ENCODE measurements at regions not wholly inside any gene's neighbourhood (a gene's known extent, or its start where the extent isn't known, plus 50 kb on each side); places are given as distances from the start of the nearest gene placed in this dataset.

- no peak for TF ChIP-seq ZFX (IDR thresholded peaks at IDR 0.05; ENCODE audit: borderline replicate concordance)
- no peak for TF ChIP-seq CTCF (IDR thresholded peaks at IDR 0.05)
- H3K27ac ChIP-seq = no peak overlapping the region
Measured at GRCh38 chr15:62338497-62338896, 173.4 kb upstream of the C2CD4B start.

GRCh38 chr15:62342959-62343358, 177.9 kb upstream of the C2CD4B start:
- no peak overlapping the region for H3K27ac ChIP-seq
- TF ChIP-seq ZFX (IDR thresholded peaks at IDR 0.05; ENCODE audit: borderline replicate concordance) (no peak), CTCF (IDR thresholded peaks at IDR 0.05) (no peak)

GRCh38 chr15:62343397-62343796, 178.3 kb upstream of the C2CD4B start:
- no peak overlapping the region for H3K27ac ChIP-seq
- no peak for TF ChIP-seq ZFX (IDR thresholded peaks at IDR 0.05; ENCODE audit: borderline replicate concordance)
- TF ChIP-seq CTCF (IDR thresholded peaks at IDR 0.05) = no peak

GRCh38 chr15:62344806-62345539, 179.9 kb upstream of the C2CD4B start:
- TF ChIP-seq ZFX (IDR thresholded peaks at IDR 0.05; ENCODE audit: borderline replicate concordance) = no peak
- TF ChIP-seq CTCF (IDR thresholded peaks at IDR 0.05) = peak; percentile 83

GRCh38 chr15:62346168-62346567, 181.1 kb upstream of the C2CD4B start:
- TF ChIP-seq CTCF (IDR thresholded peaks at IDR 0.05) = no peak
- TF ChIP-seq ZFX (IDR thresholded peaks at IDR 0.05; ENCODE audit: borderline replicate concordance) = no peak
- no peak overlapping the region for H3K27ac ChIP-seq

More at GRCh38 chr15:62344806-62345539, 179.9 kb upstream of the C2CD4B start:
- H3K27ac ChIP-seq = no peak overlapping the region

- TF ChIP-seq ZFX (IDR thresholded peaks at IDR 0.05; ENCODE audit: borderline replicate concordance) (no peak), CTCF (IDR thresholded peaks at IDR 0.05) (no peak)
- H3K27ac ChIP-seq = no peak overlapping the region
Measured at GRCh38 chr15:62348118-62348517, 183.0 kb upstream of the C2CD4B start.

- TF ChIP-seq CTCF (IDR thresholded peaks at IDR 0.05) (no peak), ZFX (IDR thresholded peaks at IDR 0.05; ENCODE audit: borderline replicate concordance) (no peak)
- H3K27ac ChIP-seq = no peak overlapping the region
Measured at GRCh38 chr15:62348623-62349022, 183.5 kb upstream of the C2CD4B start.

Measured in 22Rv1 (cell line).